ENCODE measurements at regions not wholly inside any gene's neighbourhood (a gene's known extent, or its start where the extent isn't known, plus 50 kb on each side); places are given as distances from the start of the nearest gene placed in this dataset.

GRCh38 chr5:164748861-164749260 is 1243.4 kb downstream of the MAT2B start:
- H2AFZ ChIP-seq = no peak overlapping the region
- no peaks in the 10 kb centered on the region for H3K36me3 ChIP-seq (ENCODE audit: low read depth)
- no peaks in the 10 kb centered on the region for H3K27me3 ChIP-seq (replicated peaks; ENCODE audit: insufficient read depth)
- no peak overlapping the region for H3K4me3 ChIP-seq
- no peak overlapping the region for H3K27ac ChIP-seq
- H3K9ac ChIP-seq = no peak overlapping the region
- TF ChIP-seq EZH2phosphoT487 (IDR thresholded peaks at IDR 0.05; ENCODE audit: insufficient read depth, low read depth) (no peak), EZH2 (IDR thresholded peaks at IDR 0.05; ENCODE audit: insufficient read depth, poor library complexity, severe bottlenecking) (no peak)
- no peaks in the 10 kb centered on the region for H3K79me2 ChIP-seq (ENCODE audit: insufficient read depth)
- H3K4me2 ChIP-seq (ENCODE audit: unreplicated experiment) = no peak overlapping the region
- H3K4me1 ChIP-seq (ENCODE audit: insufficient read depth) = no peaks in the 10 kb centered on the region
- no peaks in the 10 kb centered on the region for H3F3A ChIP-seq (ENCODE audit: insufficient read depth)
- H3K9me2 ChIP-seq (ENCODE audit: insufficient read depth) = no peaks in the 10 kb centered on the region
- no peaks in the 10 kb centered on the region for H3K9me3 ChIP-seq (ENCODE audit: low read depth)
- no peak for DNase-seq
- in situ Hi-C loops (cut with MboI) = no loop called here
- no peaks in the 10 kb centered on the region for H4K20me1 ChIP-seq (ENCODE audit: insufficient read depth)

DNA sequence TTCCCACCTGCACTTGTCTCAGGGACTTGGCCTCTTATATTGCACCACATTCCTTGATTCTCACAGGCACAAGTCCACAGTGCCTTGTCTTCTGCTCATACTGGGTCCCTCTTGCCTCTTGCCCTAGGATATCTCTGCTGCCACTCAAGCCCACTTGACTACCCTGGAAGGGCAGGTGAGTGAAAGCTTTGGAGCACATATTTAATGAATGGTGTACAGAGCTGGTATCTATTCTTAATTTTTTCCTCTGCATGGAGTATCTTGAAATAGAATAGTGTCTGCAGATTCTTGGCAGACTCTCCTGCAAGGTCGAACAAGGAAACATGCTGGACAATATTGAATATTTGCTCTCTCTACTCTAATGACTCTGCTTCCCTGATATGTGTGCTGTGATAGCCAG is 1248.0 kb downstream of the MAT2B start:
- H3K9me2 ChIP-seq (ENCODE audit: insufficient read depth) = no peaks in the 10 kb centered on the region
- H3K27me3 ChIP-seq (replicated peaks; ENCODE audit: insufficient read depth) = no peaks in the 10 kb centered on the region
- TF ChIP-seq EZH2phosphoT487 (IDR thresholded peaks at IDR 0.05; ENCODE audit: insufficient read depth, low read depth) = no peak
- no peak for TF ChIP-seq EZH2 (IDR thresholded peaks at IDR 0.05; ENCODE audit: insufficient read depth, poor library complexity, severe bottlenecking)
- 0 to 6% methylated on average over 1 of the region's 1 CpG for WGBS, 2 experiments (ENCODE audit: low coverage in 1 of 2, low lambda C conversion rate in 2 of 2, missing lambda C conversion rate in 2 of 2)
- no peak overlapping the region for H3K9ac ChIP-seq
- no peaks in the 10 kb centered on the region for H3K79me2 ChIP-seq (ENCODE audit: insufficient read depth)
- H3K36me3 ChIP-seq (ENCODE audit: low read depth) = no peaks in the 10 kb centered on the region
- H3K4me1 ChIP-seq (ENCODE audit: insufficient read depth) = no peaks in the 10 kb centered on the region
- H3K4me2 ChIP-seq (ENCODE audit: unreplicated experiment) = no peak overlapping the region
- H3K27ac ChIP-seq = no peak overlapping the region
- H4K20me1 ChIP-seq (ENCODE audit: insufficient read depth) = no peaks in the 10 kb centered on the region
- no peaks in the 10 kb centered on the region for H3K9me3 ChIP-seq (ENCODE audit: low read depth)
- H3K4me3 ChIP-seq = no peak overlapping the region
- no peaks in the 10 kb centered on the region for H3F3A ChIP-seq (ENCODE audit: insufficient read depth)
- H2AFZ ChIP-seq = no peak overlapping the region
- in situ Hi-C loops (cut with MboI) = no loop called here
- DNase-seq = no peak

GRCh38 chr5:164763206-164763605 is 1257.8 kb downstream of the MAT2B start:
- Histone ChIP-seq H3K4me2 (ENCODE audit: unreplicated experiment) (no peak overlapping the region), H3K9me2 (ENCODE audit: insufficient read depth) (no peaks in the 10 kb centered on the region), H3K9ac (no peak overlapping the region), H4K20me1 (ENCODE audit: insufficient read depth) (no peaks in the 10 kb centered on the region), H3F3A (ENCODE audit: insufficient read depth) (no peaks in the 10 kb centered on the region), H3K9me3 (ENCODE audit: low read depth) (no peaks in the 10 kb centered on the region), H2AFZ (no peak overlapping the region), H3K4me1 (ENCODE audit: insufficient read depth) (no peaks in the 10 kb centered on the region), H3K79me2 (ENCODE audit: insufficient read depth) (no peaks in the 10 kb centered on the region), H3K27me3 (replicated peaks; ENCODE audit: insufficient read depth) (no peaks in the 10 kb centered on the region), H3K36me3 (ENCODE audit: low read depth) (no peaks in the 10 kb centered on the region), H3K27ac (no peak overlapping the region), H3K4me3 (no peak overlapping the region)
- TF ChIP-seq EZH2 (IDR thresholded peaks at IDR 0.05; ENCODE audit: insufficient read depth, poor library complexity, severe bottlenecking) = no peak
- TF ChIP-seq EZH2phosphoT487 (IDR thresholded peaks at IDR 0.05; ENCODE audit: insufficient read depth, low read depth) = no peak
- in situ Hi-C loops (cut with MboI) = no loop called here
- no peak for DNase-seq
- 34 to 42% methylated on average over 2 of the region's 2 CpGs for WGBS, 2 experiments (ENCODE audit: low coverage in 1 of 2, low lambda C conversion rate in 2 of 2, missing lambda C conversion rate in 2 of 2)

- TF ChIP-seq EZH2 (IDR thresholded peaks at IDR 0.05; ENCODE audit: insufficient read depth, poor library complexity, severe bottlenecking) (no peak), EZH2phosphoT487 (IDR thresholded peaks at IDR 0.05; ENCODE audit: insufficient read depth, low read depth) (no peak)
- H3K36me3 ChIP-seq (ENCODE audit: low read depth) = no peaks in the 10 kb centered on the region; the same call in 1 of the 2 replicates
- H2AFZ ChIP-seq = no peak overlapping the region
- in situ Hi-C loops (cut with MboI) = no loop called here
- no peaks in the 10 kb centered on the region for H3K4me1 ChIP-seq (ENCODE audit: insufficient read depth)
- no peak overlapping the region for H3K4me2 ChIP-seq (ENCODE audit: unreplicated experiment)
- no peaks in the 10 kb centered on the region for H3K27me3 ChIP-seq (replicated peaks; ENCODE audit: insufficient read depth)
- no peak for DNase-seq
- no peaks in the 10 kb centered on the region for H3K79me2 ChIP-seq (ENCODE audit: insufficient read depth)
- WGBS, 2 experiments (ENCODE audit: low coverage in 1 of 2, low lambda C conversion rate in 2 of 2, missing lambda C conversion rate in 2 of 2) = 17 to 20% methylated on average over 3 of the region's 3 CpGs
- H3K9ac ChIP-seq = no peak overlapping the region
- H3F3A ChIP-seq (ENCODE audit: insufficient read depth) = no peaks in the 10 kb centered on the region
- H3K9me2 ChIP-seq (ENCODE audit: insufficient read depth) = no peaks in the 10 kb centered on the region
- H4K20me1 ChIP-seq (ENCODE audit: insufficient read depth) = no peaks in the 10 kb centered on the region
- H3K27ac ChIP-seq = no peak overlapping the region
- no peak overlapping the region for H3K4me3 ChIP-seq
- no peaks in the 10 kb centered on the region for H3K9me3 ChIP-seq (ENCODE audit: low read depth)
These were observed 1266.7 kb downstream of the MAT2B start for GRCh38 chr5:164772122-164772521.

- Histone ChIP-seq H4K20me1 (ENCODE audit: insufficient read depth) (no peaks in the 10 kb centered on the region), H3K27ac (no peak overlapping the region), H3K79me2 (ENCODE audit: insufficient read depth) (no peaks in the 10 kb centered on the region), H3F3A (ENCODE audit: insufficient read depth) (no peaks in the 10 kb centered on the region), H3K27me3 (replicated peaks; ENCODE audit: insufficient read depth) (no peaks in the 10 kb centered on the region), H3K9me3 (ENCODE audit: low read depth) (peaks cover 5% of the 10 kb centered on the region), H3K4me1 (ENCODE audit: insufficient read depth) (no peaks in the 10 kb centered on the region), H3K36me3 (ENCODE audit: low read depth) (no peaks in the 10 kb centered on the region), H3K4me3 (no peak overlapping the region), H3K4me2 (ENCODE audit: unreplicated experiment) (no peak overlapping the region), H3K9ac (no peak overlapping the region), H2AFZ (no peak overlapping the region), H3K9me2 (ENCODE audit: insufficient read depth) (no peaks in the 10 kb centered on the region)
- in situ Hi-C loops (cut with MboI) = no loop called here
- no peak for DNase-seq
- TF ChIP-seq EZH2phosphoT487 (IDR thresholded peaks at IDR 0.05; ENCODE audit: insufficient read depth, low read depth) (no peak), EZH2 (IDR thresholded peaks at IDR 0.05; ENCODE audit: insufficient read depth, poor library complexity, severe bottlenecking) (no peak)
- WGBS, 2 experiments (ENCODE audit: low coverage in 1 of 2, low lambda C conversion rate in 2 of 2, missing lambda C conversion rate in 2 of 2) = 34 to 38% methylated on average over 3 of the region's 3 CpGs
These were observed 1278.8 kb downstream of the MAT2B start for GRCh38 chr5:164784230-164784629.
